CD4-positive, alpha-beta T cell treated with Interleukin-15 for 4 hours (primary cell): ENCODE measurements at regions not wholly inside any gene's neighbourhood (a gene's known extent, or its start where the extent isn't known, plus 50 kb on each side); places are given as distances from the start of the nearest gene placed in this dataset.
"Not testable (repeated sequence)": the region's sequence is repeated elsewhere in the genome, so short reads cannot be mapped to it uniquely, and the experiment has no call there.

ENCODE experiments used
- DNase-seq: peaks from one replicate; pipeline ENCODE4 v3.0.0-alpha.2; 2020; ENCODE audit warnings: low spot score

DNA sequence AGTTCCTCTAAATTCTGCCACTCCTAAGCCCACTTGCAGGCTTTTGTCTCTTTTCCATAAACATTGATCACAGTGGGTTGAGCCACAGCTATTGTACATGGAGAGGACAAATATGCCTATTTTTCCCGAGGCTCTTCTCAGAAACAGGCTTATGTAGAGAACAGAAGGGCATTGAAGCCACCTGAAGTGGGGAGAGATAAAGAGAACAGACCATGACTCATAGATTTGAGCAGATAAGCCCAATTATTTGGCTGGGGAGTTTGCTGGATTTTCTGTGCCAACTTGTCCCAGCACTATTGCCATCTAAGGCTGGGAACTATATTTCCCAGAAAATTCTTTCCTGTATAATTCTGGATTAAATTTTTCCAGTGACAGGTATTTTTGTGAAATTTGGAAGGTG is 446.1 kb upstream of the RPS6KA3 start:
- no peak for DNase-seq

DNA sequence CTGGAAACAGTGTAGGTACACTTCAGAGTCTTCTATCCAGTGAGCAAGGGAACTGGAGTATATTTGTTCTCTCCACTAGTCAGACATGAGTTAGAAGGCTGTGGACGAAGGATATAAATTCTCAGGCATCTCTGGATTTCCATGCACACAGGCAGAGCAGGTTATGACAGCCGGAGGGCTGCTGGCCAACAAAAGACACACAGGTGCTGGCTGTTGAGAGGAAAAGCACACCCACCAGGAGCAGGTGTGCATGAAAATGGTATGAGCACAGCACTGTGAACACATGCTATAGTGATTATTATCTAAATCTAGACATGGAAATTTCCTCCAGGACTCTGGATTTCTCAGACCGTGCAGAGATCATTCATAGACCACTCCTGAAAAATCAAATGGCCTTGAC is 444.7 kb upstream of the RPS6KA3 start:
- DNase-seq, result no peak

DNA sequence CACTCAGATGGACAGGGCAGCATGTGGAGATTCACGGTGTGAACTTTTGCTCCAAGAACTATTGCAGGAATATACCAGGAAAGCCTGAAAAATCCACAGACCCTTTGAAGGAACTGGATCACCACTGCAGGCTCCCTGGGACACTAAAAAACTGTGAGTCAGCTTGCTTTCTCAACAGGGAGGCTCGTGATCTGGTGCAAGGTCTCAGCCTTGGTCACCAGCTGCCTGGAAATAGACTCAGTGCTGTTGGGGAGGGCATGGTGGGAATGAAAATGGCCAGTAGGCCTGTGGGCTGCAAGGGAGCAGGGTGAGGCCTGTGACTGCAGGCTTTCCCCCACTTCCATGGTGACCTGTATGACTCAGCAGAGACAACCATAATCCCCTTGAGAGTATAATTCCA is 426.4 kb upstream of the RPS6KA3 start:
- no peak for DNase-seq

DNA sequence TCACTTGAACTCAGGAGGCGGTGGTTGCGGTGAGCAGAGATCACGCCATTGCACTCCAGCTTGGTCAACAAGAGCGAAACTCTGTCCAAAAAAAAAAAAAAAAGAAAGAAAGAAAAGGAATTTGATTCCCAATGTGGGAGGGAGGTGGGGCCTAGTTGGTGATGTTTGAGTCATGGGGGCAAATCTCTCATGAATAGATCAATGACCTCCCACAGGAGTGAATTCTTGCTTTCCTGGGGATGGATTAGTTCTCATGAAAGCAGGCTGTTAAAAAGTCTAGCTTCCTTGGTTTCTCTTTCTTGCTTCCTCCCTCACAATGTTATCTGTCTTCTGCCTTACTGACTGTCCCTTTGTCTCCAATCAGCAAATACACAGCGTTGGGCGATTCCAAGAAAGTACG is 419.5 kb upstream of the RPS6KA3 start:
- DNase-seq, result no peak

DNA sequence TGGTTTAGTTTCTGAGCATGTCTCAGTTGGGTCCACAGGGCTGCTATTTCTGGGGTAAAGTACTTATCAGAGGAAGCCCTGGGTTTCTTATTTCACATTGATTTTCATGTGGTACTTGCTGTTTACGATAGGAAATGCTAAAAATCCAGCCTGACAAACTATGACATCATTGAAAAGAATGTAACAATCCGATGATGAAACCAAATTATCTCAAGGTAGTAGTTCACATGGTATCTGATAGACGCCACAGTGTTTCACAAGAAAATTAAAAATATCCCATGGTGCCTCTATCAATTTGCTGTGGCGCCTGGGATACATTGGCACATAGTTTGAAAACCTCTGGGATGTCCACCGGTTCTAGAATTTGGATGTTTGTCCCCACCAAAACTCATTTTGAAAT is 418.9 kb upstream of the RPS6KA3 start:
- DNase-seq, result no peak

DNA sequence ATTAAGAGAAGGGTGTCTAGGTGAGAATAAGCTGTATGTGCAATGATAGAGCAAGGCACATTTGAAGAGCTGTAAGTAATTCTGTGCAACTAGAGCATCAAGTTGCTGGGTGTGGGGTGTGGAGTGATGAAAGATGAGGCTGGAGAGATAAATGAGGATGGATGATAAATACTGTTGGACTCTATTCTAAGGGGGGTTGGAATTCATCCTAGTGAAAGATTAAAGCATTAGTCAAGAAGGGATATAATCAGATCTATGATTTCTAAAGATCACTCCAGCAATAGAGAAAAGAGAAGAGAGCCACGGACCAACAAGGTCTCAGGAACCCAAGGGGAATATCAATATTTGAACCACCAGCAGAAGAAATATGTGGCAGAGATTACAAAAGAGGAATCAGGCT is 415.0 kb upstream of the RPS6KA3 start:
- no peak for DNase-seq

DNA sequence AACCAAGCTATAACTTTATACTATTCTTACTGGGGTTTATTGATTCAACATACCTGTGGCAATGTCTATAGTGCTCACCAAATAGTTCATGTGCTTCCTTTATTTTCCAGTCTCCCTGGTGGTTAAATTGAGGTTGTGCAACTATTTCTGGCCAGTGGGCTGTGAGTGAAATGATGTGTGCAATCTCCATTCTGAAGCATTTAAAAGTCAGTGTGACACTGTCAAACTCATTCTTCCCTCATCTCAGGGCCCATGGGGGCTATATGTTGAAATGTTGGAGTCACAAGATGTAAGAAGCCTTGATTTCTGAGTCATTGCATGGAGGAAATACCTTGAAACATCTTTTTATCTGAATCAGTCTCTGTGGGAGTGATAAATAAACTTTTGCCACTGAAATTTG is 414.3 kb upstream of the RPS6KA3 start:
- no peak for DNase-seq

DNA sequence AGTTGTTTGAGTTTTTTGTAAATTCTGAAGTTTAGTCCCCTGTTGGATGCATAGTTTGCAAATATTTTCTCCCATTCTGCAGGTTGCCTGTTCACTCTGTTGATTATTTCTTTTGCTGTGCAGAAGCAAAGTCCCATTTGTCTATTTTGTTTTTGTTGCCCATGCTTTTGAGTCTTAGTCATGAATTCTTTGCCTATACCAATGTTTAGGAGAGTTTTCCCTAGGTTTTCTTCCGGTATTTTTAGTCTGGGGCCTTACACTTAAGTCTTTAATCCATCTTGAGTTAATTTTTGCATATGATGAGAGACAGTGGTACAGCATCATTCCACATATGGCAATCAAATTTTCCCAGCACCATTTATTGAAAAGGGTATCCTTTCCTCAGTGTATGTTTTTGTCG is 405.8 kb upstream of the RPS6KA3 start:
- DNase-seq, result no peak

DNA sequence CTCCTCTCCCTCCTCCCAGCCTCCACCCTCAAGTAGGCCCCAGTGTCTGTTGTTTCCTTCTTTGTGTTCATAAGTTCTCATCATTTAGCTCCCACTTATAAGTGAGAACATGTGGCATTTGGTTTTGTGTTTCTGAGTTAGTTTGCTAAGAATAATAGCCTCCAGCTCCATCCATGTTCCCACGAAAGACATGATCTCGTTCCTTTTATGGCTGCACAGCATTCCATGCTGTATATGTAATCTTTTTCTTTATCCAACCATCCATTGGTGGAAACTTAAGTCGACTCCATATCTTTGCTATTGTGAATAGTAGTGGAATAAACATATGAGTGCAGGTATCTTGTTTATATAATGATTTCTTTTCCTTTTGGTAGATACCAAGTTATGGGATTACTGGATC is 405.0 kb upstream of the RPS6KA3 start:
- not testable (repeated sequence) for DNase-seq

DNA sequence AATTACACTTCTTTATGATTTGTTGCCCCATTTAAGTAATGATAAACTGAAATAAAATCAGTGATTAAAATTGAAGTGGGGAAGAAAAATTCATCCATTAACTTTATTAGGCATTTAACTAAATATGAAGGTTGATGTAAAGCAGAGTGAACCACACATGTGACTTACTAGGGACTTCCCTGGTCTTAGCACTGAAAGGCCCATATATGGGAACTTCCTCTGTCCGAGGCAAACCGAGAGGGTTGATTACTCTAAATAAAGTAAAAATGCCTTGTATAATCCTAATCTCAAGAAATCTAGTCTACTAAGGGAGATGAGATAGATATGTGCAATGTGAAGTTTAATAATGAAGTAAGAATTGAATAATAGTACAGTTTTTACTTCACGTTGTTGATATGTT is 403.9 kb upstream of the RPS6KA3 start:
- DNase-seq, result no peak

DNA sequence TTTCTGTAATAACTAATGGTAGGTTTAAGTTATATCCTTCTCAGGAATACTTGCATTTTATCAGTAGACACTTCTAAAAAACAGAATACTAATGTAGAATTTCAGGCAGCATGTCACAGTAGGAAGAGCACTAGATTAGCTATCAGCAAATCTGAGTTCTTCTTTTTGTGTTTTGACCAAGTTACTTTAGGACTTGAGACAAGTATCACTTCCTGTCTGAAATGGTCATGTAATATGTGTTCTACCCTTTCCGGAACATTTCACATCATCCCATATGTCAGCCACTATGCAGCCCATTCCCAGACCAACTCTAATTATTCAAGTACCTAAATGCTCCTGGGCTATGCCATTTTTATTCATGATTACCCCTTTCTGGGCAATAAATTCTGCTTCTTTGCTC is 401.8 kb upstream of the RPS6KA3 start:
- DNase-seq, result no peak

DNA sequence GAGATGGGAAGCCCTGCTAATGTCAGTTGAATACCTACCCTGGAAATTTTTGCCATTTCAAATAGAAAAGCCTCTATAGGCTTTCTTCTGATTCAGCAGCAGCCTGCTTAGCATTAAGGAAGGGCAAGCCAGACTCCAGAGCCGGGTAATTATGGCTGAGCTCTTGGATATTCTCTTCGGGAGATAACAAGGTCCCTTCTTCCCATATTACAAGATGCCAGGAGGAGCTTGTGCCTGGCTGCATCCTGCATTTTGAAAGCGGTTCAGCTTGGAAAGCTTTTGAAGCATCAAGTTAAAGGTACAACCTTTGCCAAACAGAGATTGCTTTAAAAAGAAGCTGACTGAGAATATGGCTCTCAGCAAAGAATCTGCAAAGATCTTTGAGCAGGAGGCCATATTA is 399.6 kb upstream of the RPS6KA3 start:
- no peak for DNase-seq

DNA sequence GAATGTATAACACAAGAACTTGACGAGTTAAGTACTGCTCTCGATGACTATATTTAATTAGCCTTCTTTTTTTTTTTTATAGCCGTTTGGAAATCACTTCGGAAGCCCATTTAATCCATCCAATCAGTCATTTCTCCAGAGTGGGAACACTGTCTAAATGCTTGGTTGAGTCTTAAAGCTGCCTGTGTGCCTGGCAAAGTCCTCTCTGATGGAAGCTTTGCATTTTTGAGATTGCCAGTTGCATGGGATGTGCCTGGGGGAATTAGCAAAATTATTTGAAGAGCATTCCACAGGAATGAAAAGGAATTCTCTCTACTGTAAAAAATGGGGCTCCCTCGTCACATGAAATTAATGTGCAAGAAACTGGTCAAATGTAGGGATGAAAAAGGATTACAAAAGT is 398.8 kb upstream of the RPS6KA3 start:
- DNase-seq, result no peak

DNA sequence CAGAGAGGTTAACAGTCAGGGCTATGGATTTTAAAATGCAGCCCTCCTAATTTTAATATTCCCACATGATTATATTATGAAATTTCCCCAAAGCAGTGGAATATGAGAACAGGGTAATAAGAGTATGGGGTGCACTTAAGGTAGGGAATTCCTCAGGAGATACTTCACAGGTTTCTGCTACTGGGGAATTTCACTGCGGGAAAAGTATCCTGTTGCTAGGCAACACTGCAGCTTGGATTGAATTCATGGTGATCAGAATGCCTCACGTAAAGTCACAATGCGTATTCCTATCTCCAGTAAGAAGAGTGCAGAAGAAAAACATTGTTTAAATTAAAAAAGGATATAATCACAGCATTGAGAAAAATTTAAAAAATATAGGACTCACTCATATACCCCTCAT is 398.1 kb upstream of the RPS6KA3 start:
- DNase-seq, result no peak

DNA sequence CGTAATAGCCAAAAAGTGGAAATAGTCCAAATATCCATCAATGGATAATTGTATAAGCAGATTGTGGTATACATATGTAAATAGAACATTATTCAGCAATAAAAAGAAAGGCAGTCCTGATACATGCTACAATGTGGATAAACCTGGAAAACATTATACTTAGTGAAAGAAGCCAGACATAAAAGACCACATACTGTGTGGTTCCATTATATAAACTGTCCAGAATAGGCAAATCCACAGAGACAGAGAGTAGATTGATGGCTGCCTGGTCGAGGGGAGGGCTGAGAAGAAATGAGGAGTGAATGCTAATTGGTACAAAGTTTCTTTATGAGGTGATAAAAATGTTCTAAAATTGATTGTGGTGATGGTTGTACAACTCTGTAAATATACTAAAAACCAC is 397.4 kb upstream of the RPS6KA3 start:
- DNase-seq, result no peak

DNA sequence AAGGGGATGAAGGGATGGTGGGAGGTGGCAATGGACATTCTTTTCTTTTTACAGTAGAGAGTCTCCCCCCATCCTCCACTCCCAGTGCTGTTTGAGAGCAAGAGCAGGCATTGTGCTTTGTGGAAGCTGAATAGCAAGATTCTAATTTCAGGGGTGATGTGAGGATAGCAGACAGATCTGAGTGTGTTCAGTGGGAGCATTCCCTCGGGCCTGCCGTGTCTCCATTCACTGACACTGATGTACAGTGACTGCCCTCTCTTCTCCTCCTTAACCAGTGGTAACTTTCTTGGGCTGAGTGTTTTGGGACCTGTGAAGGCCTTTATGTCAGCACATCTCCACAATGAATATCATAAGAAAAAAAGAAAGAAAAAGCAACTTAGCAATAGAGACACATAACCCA is 396.6 kb upstream of the RPS6KA3 start:
- no peak for DNase-seq

DNA sequence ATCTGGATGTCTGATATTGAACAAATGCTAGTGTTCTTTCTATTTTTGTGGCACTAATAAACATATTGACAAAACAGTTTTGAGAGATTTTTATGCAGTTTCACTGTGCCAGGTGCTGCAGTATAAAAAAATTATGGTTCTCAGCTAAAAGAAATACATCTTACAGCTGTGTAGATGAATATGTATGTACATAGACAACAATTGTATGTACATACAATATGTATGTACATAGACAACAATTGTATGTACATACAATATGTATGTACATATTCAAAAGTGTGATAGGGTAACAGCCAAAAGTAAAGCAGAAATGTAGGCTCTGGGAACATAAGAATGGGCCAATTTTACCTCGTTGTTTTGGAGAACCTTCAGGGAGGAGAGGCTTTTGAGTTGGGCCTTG is 390.0 kb upstream of the RPS6KA3 start:
- no peak for DNase-seq

DNA sequence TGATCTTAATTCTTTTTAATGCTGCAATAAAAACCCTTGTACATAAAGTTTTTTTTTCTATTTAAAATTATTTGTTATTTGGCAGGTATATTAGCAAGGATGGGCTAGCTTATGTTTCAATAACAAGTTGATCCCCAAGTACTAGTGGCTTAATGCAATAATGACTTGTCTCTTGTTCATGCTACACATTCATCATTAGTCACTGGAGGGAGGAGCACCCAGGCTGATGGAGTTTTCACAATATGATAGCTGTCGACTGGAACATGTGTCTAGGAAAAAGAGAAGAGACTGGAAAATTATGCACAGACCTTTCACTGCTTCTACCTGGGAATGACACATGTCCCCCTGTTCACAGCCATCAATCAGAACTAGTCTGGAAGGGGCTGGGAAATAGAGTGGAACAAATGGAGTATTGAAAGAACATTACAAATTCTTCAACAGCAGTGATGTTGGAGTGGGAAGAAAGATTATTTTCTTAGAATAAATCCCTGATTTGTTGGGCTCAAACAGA is 387.9 kb upstream of the RPS6KA3 start:
- DNase-seq, result no peak

DNA sequence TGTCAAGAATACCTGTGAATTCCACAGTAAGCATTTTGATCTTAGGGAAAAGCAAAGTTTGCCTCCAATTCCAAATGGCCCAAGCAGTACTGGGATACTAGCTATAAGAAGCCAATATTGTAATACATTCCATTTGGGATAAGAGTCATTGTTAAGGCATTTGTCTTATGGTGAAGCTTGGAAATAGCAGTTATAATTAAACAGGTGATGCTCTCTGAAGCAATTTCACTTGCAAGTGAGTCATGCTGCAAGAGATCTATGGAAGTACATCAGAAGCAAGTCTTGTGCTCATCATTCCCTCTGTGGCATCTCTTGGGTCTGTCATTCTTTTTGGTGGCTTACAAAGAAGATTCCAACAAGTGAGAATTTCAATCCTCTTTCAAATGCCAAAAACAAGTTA is 386.4 kb upstream of the RPS6KA3 start:
- DNase-seq, result no peak

DNA sequence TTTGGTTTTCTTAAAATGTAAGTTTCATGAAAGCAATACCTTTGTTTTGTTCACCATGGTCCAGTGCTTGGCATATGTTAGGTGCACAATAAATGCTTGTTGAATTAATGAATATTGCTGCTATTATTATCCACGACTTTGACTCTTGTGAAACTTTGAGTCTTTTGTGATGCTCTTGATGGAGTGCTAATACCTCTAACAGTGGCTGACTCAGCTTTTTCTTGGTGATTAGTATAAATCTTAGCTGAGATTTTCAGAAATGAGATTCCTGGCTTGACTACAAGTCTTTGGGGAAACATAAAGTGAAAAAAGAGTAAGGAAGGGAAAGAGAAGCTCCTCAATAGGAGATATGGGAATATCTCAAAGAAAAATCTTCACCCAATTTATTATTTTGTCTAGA is 375.2 kb upstream of the RPS6KA3 start:
- no peak for DNase-seq

DNA sequence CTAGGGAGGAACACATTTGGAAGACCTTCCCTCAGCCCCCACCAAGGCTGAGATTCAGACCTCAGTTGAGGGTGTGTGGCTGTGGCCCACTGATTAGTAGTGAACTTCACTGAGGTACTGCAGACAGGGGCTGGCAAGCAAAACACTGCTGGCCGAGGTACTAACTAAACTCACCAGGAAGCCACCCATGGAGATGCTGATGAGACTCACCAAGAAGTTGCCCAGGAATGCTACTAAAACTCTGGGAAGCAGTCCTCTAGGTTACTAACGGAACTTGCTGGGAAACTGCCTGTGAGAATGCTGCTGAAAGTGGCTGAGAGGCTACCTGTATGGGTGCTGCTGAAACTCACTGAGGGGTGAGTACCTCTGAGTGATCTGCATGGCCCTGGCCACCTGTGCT is 372.4 kb upstream of the RPS6KA3 start:
- no peak for DNase-seq

DNA sequence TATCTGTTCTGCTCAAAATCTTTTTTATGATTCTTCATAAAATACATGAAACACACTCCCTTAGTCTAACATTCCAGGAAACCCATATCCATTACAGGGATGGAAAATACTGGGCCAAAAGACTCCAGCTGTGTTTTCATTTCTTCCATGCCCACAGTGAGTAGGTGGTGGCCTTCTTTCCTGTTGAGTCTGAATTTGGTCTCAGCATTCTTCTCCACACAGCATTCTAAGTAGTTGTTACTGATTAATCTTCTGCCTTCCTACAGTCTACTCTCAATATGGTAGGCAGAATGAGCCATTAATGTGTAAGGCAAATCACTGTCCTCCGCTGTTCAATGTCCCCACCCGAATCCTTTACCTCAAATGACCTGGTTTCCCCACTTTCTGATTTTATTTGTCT is 370.6 kb upstream of the RPS6KA3 start:
- DNase-seq, result no peak

DNA sequence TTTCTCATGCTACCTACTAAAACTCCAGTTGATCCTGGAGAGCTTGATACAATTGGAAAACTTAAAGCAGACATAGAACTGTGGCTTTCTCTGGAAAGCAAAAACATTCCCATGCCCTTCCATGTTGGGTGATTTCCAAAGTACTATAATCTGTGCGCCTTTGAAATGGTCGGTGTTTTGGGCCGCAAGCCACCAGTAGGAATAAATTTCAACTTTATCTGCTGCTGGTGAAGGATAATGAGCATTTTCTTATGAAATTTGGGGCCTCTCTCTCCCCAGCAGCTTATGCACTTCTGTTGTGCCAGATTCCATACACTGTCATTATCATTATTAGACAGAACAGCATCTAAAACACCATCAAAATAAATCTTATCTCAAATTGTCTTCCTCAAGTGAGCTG is 366.7 kb upstream of the RPS6KA3 start:
- DNase-seq, result no peak

DNA sequence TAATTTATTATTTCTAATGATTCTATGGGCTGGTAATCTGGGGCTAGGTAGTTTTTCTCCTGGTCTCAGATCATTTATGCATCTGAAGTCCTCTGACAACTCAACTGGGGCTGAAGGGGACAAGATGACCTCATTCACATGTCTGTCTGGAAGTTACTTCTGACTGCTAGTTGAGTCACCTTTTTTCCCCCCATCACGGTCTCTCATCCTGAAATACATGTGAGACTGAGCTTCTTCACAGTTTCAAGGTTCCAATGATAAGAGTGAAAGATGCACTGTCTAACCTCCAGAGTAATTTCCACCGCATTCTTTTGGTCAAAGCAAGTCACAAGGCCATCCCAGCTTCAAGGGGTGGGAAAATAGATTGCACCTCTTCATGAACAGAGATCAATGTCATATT is 356.7 kb upstream of the RPS6KA3 start:
- DNase-seq, result no peak

DNA sequence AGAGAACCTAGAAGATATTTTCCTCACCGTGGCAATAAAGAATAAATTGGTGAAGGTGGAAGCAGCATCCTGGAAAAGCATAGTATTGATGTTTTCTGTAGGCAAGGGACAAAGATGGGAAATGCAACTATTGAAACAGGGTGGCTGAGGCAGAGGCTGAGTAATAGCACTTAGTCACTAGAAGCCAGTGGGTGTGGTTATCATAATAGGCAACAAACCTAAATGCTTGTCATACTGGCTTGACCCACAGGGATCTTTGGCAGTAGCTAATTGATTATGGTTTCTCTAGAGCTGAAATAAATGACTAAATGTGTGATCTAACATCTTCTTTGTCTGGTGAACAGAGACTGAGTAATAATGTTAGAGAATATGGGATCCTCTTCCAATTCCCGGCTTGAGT is 353.6 kb upstream of the RPS6KA3 start:
- no peak for DNase-seq
